ENCODE measurements at regions not wholly inside any gene's neighbourhood (a gene's known extent, or its start where the extent isn't known, plus 50 kb on each side); places are given as distances from the start of the nearest gene placed in this dataset.

DNA sequence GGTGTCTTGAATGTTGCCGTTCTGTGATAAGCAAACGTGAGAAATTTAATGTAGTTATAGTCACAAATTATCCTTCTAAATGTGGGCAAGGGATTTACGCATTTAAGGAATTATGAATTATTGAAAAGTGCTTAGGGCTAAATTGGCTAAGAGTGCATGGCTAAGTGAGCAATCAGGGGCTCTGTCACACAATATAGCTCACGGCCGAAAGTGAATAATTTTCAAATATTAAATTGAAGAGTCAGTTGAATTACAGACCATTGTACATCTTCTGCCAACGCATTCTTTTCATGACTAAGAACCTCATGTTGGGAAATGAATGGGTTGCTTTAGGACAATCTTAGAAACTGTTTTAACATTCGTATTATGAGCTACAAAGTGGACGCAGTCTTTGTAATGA lies 1832.9 kb upstream of the LRRTM1 start:
- no peak for TF ChIP-seq CTCF (IDR thresholded peaks at IDR 0.05)
- no peak for TF ChIP-seq POLR2A (IDR thresholded peaks at IDR 0.05)
